ENCODE measurements at regions not wholly inside any gene's neighbourhood (a gene's known extent, or its start where the extent isn't known, plus 50 kb on each side); places are given as distances from the start of the nearest gene placed in this dataset.

- TF ChIP-seq, protein P1, sequence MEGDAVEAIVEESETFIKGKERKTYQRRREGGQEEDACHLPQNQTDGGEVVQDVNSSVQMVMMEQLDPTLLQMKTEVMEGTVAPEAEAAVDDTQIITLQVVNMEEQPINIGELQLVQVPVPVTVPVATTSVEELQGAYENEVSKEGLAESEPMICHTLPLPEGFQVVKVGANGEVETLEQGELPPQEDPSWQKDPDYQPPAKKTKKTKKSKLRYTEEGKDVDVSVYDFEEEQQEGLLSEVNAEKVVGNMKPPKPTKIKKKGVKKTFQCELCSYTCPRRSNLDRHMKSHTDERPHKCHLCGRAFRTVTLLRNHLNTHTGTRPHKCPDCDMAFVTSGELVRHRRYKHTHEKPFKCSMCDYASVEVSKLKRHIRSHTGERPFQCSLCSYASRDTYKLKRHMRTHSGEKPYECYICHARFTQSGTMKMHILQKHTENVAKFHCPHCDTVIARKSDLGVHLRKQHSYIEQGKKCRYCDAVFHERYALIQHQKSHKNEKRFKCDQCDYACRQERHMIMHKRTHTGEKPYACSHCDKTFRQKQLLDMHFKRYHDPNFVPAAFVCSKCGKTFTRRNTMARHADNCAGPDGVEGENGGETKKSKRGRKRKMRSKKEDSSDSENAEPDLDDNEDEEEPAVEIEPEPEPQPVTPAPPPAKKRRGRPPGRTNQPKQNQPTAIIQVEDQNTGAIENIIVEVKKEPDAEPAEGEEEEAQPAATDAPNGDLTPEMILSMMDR (IDR thresholded peaks at IDR 0.05) = no peak
- TF ChIP-seq EZH2 (IDR thresholded peaks at IDR 0.05) (no peak), EZH2phosphoT487 (IDR thresholded peaks at IDR 0.05) (no peak)
Measured at GRCh38 chr4:162732876-162733275, 433.8 kb downstream of the NAF1 start.
